Tibial nerve (tissue), 4 donors: ENCODE measurements at regions not wholly inside any gene's neighbourhood (a gene's known extent, or its start where the extent isn't known, plus 50 kb on each side); places are given as distances from the start of the nearest gene placed in this dataset.

Experiments used
- EP300 ChIP-seq, 2 donors: sonication (generic); formaldehyde crosslinking; IDR thresholded peaks; one replicate each; pipeline ENCODE4 v1.6.1; 2017; ENCODE audit warnings: antibody characterized with exemption in 2 of 2, mild to moderate bottlenecking in 1 of 2
- POLR2A ChIP-seq, 2 donors: fragments of 450-650 bp; IDR thresholded peaks; one replicate each; pipeline ENCODE4 v1.6.1; 2017; ENCODE audit warnings: antibody characterized with exemption in 2 of 2, mild to moderate bottlenecking in 2 of 2, moderate library complexity in 2 of 2
- TF ChIP-seq, protein P1 (sequence below), 5 experiments: fragments of 200-600 bp in 3 of 5; fragments of 450-650 bp in 2 of 5; sonication (generic) in 3 of 5; IDR thresholded peaks; one replicate each; pipeline ENCODE4 v1.5.1; 2016 to 2019; ENCODE audit warnings: antibody characterized with exemption in 5 of 5, mild to moderate bottlenecking in 3 of 5, moderate library complexity in 2 of 5

DNA sequence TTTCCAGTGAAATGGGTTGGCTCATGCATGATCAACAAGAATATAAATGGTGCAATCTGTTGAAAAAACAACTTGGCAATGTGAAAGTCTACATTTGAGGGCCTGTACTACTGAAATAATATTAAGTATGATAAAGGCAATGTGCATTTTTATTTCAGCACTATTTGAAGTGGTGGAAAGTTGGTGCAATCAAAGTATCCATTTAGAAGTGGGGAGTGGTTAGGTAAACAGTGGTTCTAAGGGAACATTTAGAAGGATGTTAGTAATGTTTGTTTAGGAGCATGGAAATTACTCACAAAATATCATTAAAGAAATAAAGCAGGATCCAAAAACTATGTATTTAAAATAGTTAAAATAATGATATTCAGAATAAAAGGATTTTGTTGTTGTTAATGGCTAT lies 60.2 kb downstream of the CHRM3 start:
- TF ChIP-seq, protein P1, sequence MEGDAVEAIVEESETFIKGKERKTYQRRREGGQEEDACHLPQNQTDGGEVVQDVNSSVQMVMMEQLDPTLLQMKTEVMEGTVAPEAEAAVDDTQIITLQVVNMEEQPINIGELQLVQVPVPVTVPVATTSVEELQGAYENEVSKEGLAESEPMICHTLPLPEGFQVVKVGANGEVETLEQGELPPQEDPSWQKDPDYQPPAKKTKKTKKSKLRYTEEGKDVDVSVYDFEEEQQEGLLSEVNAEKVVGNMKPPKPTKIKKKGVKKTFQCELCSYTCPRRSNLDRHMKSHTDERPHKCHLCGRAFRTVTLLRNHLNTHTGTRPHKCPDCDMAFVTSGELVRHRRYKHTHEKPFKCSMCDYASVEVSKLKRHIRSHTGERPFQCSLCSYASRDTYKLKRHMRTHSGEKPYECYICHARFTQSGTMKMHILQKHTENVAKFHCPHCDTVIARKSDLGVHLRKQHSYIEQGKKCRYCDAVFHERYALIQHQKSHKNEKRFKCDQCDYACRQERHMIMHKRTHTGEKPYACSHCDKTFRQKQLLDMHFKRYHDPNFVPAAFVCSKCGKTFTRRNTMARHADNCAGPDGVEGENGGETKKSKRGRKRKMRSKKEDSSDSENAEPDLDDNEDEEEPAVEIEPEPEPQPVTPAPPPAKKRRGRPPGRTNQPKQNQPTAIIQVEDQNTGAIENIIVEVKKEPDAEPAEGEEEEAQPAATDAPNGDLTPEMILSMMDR (IDR thresholded peaks at IDR 0.05) = no peak
- TF ChIP-seq POLR2A (IDR thresholded peaks at IDR 0.05) = no peak
- no peak for TF ChIP-seq EP300 (IDR thresholded peaks at IDR 0.05)
